ENCODE measurements at regions not wholly inside any gene's neighbourhood (a gene's known extent, or its start where the extent isn't known, plus 50 kb on each side); places are given as distances from the start of the nearest gene placed in this dataset.

DNA sequence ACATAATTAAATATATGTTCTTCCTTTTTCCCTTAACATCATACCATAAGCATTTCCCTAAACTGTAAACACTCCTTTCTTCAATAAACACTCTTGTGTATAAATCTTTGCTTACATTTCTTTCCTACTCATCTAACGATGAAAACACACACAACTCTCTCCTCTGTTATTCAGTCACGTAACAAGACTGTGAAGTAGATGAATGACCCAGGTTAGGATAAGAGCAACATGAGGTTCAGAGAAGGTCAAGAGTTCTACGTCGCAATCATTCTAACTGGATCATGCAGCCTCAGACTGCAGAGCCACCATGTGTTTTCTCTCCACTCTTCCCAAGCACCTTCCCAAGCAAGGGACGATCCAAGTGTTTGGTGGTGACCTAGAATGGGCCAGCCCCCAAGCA, 70.5 kb upstream of the SPTLC1 start:
- DNase-seq = no peak
- H3K36me3 ChIP-seq (ENCODE audit: insufficient read depth, low read length) = no peaks in the 10 kb centered on the region
- Mint-ChIP-seq H3K4me3 (no peak overlapping the region), H3K27ac (no peak overlapping the region), H3K27me3 (peaks cover 5 to 10% of the 10 kb centered on the region in 2 donors), H3K9me3 (no peaks in the 10 kb centered on the region), H3K4me1 (no peaks in the 10 kb centered on the region), H3K36me3 (no peaks in the 10 kb centered on the region)
- intact Hi-C loops (cut with micrococcal nuclease) = no loop called here
- ChIA-PET CTCF (ENCODE audit: partially characterized antibody) (no interaction called here), POLR2A (ENCODE audit: partially characterized antibody) (no interaction called here)
- H3K4me3 ChIP-seq (ENCODE audit: low read length in 2 of 2) = no peak overlapping the region
- no peaks in the 10 kb centered on the region for H3K4me1 ChIP-seq (ENCODE audit: insufficient read depth, low read length)
- H3K27ac ChIP-seq (ENCODE audit: low read depth, low read length) = no peak overlapping the region
- no peaks in the 10 kb centered on the region for H3K27me3 ChIP-seq (ENCODE audit: insufficient read depth, low read length)
- no peaks in the 10 kb centered on the region for H3K9me3 ChIP-seq (ENCODE audit: control insufficient read depth in 1 of 2, low read length in 2 of 2)

DNA sequence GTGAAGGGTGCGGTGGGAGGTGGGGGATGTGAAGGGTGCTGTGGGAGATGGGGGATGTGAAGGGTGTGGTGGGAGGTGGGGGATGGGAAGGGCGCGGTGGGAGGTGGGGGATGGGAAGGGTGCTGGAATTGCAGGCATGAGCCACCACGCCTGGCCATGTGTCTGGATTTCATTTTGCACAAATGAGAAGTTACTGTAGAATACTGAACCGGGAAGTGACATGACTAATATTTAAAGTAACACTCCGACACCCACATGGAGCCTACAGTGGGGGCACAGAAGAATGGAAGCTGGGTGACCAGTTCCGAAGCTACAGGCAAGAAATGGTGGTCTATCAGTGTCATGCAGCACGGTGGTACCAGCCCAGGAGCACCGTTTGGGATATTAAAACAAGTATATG, 69.9 kb upstream of the SPTLC1 start:
- Mint-ChIP-seq H3K36me3 (no peaks in the 10 kb centered on the region), H3K4me3 (no peak overlapping the region), H3K27me3 (peaks cover 5 to 10% of the 10 kb centered on the region in 2 donors), H3K9me3 (no peaks in the 10 kb centered on the region), H3K4me1 (no peaks in the 10 kb centered on the region), H3K27ac (no peak overlapping the region)
- intact Hi-C loops (cut with micrococcal nuclease) = no loop called here
- CTCF ChIA-PET (ENCODE audit: partially characterized antibody) = no interaction called here
- no peak for DNase-seq
- Histone ChIP-seq H3K27me3 (ENCODE audit: insufficient read depth, low read length) (no peaks in the 10 kb centered on the region), H3K9me3 (ENCODE audit: control insufficient read depth in 1 of 2, low read length in 2 of 2) (no peaks in the 10 kb centered on the region), H3K27ac (ENCODE audit: low read depth, low read length) (no peak overlapping the region), H3K4me1 (ENCODE audit: insufficient read depth, low read length) (no peaks in the 10 kb centered on the region), H3K4me3 (ENCODE audit: low read length in 2 of 2) (no peak overlapping the region), H3K36me3 (ENCODE audit: insufficient read depth, low read length) (no peaks in the 10 kb centered on the region)
- POLR2A ChIA-PET (ENCODE audit: partially characterized antibody) = no interaction called here

DNA sequence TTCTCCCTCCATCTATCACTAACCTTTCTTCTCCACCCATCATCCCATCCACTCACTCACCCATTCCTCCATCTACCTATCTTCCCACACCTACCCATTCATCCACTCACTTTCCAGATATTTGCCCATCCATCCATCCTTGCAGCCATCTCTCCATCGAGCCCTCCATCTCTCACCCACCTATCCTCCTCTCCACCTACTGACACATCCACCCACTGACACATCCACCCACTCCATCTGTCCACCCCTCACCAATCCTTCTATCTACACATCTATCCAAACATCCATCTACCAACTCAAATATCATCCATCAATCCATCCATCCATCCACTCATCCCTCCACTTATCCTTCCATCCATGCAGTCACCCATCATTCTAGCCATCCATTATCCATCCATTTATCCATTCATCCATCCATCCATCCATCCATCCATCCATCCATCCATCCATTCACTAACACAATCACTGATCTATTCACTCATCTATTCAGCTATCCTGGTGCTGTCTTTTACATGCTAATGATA, 68.9 kb upstream of the SPTLC1 start:
- ChIA-PET POLR2A (ENCODE audit: partially characterized antibody) (no interaction called here), CTCF (ENCODE audit: partially characterized antibody) (no interaction called here)

DNA sequence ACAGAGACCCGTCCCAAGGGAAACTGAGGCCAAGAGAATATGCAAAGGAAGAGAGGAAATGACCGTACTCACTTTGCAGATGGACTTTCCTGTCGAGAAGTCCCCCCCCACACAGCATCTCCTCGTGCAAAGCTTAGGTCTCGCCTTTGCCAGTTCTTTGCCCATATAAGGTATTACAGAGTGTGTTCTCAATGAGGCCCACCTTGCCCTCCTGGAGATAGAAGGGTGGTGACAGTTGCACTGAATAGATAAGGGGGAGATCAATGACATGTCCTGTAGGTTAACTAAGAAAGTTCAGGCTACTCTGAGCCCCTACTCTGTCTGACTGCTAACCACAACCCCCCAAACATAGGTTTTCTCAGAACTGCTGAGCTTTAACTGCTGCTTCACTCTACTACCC, 68.2 kb upstream of the SPTLC1 start:
- Mint-ChIP-seq H3K9me3 (no peaks in the 10 kb centered on the region), H3K36me3 (no peaks in the 10 kb centered on the region), H3K4me3 (no peak overlapping the region), H3K27me3 (peaks cover 5 to 10% of the 10 kb centered on the region in 2 donors), H3K4me1 (no peaks in the 10 kb centered on the region), H3K27ac (no peak overlapping the region)
- ChIA-PET POLR2A (ENCODE audit: partially characterized antibody) (no interaction called here), CTCF (ENCODE audit: partially characterized antibody) (no interaction called here)
- H3K36me3 ChIP-seq (ENCODE audit: insufficient read depth, low read length) = no peaks in the 10 kb centered on the region
- H3K4me3 ChIP-seq (ENCODE audit: low read length in 2 of 2) = no peak overlapping the region
- H3K27me3 ChIP-seq (ENCODE audit: insufficient read depth, low read length) = no peaks in the 10 kb centered on the region
- intact Hi-C loops (cut with micrococcal nuclease) = no loop called here
- no peaks in the 10 kb centered on the region for H3K4me1 ChIP-seq (ENCODE audit: insufficient read depth, low read length)
- no peak overlapping the region for H3K27ac ChIP-seq (ENCODE audit: low read depth, low read length)
- DNase-seq = no peak
- no peaks in the 10 kb centered on the region for H3K9me3 ChIP-seq (ENCODE audit: control insufficient read depth in 1 of 2, low read length in 2 of 2)

More for the DNA sequence above, 68.9 kb upstream of the SPTLC1 start:
- intact Hi-C loops (cut with micrococcal nuclease) = no loop called here
- no peaks in the 10 kb centered on the region for H3K4me1 Mint-ChIP-seq
- Histone ChIP-seq H3K27me3 (ENCODE audit: insufficient read depth, low read length) (no peaks in the 10 kb centered on the region), H3K27ac (ENCODE audit: low read depth, low read length) (no peak overlapping the region), H3K9me3 (ENCODE audit: control insufficient read depth in 1 of 2, low read length in 2 of 2) (no peaks in the 10 kb centered on the region), H3K4me3 (ENCODE audit: low read length in 2 of 2) (no peak overlapping the region), H3K4me1 (ENCODE audit: insufficient read depth, low read length) (no peaks in the 10 kb centered on the region), H3K36me3 (ENCODE audit: insufficient read depth, low read length) (no peaks in the 10 kb centered on the region)
- H3K4me3 Mint-ChIP-seq = no peak overlapping the region
- no peaks in the 10 kb centered on the region for H3K9me3 Mint-ChIP-seq
- H3K27ac Mint-ChIP-seq = no peak overlapping the region
- no peak for DNase-seq
- H3K27me3 Mint-ChIP-seq = peaks cover 5 to 10% of the 10 kb centered on the region in 2 donors
- no peaks in the 10 kb centered on the region for H3K36me3 Mint-ChIP-seq

DNA sequence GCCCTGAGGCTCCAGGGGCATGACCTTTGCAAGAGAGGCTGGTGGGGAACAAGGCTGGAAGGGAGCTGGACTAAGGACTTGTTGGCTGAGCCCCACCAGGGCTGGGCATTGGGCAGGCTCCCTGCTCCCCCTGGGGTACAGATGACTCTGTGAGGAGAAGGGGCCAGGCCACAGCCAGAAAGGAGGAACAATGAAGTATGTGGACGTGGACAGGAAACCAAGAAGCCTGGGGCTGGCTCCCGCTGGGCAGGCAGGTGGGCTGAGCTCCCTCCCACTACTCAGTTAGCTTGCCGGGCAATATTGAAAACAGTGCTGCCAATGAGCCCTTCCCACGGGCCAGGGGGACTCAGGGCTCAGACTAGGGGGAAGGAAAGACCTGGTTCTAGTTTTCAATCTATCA, 66.1 kb upstream of the SPTLC1 start:
- H3K9me3 ChIP-seq (ENCODE audit: control insufficient read depth in 1 of 2, low read length in 2 of 2) = no peaks in the 10 kb centered on the region
- Mint-ChIP-seq H3K4me3 (no peak overlapping the region), H3K36me3 (no peaks in the 10 kb centered on the region), H3K9me3 (no peaks in the 10 kb centered on the region), H3K27ac (no peak overlapping the region), H3K27me3 (peaks cover 0 to 6% of the 10 kb centered on the region in 2 donors), H3K4me1 (no peaks in the 10 kb centered on the region)
- ChIA-PET POLR2A (ENCODE audit: partially characterized antibody) (no interaction called here), CTCF (ENCODE audit: partially characterized antibody) (no interaction called here)
- no peak overlapping the region for H3K27ac ChIP-seq (ENCODE audit: low read depth, low read length)
- no peaks in the 10 kb centered on the region for H3K27me3 ChIP-seq (ENCODE audit: insufficient read depth, low read length)
- H3K4me1 ChIP-seq (ENCODE audit: insufficient read depth, low read length) = no peaks in the 10 kb centered on the region
- no peaks in the 10 kb centered on the region for H3K36me3 ChIP-seq (ENCODE audit: insufficient read depth, low read length)
- intact Hi-C loops (cut with micrococcal nuclease) = no loop called here
- no peak overlapping the region for H3K4me3 ChIP-seq (ENCODE audit: low read length in 2 of 2)
- DNase-seq = no peak

DNA sequence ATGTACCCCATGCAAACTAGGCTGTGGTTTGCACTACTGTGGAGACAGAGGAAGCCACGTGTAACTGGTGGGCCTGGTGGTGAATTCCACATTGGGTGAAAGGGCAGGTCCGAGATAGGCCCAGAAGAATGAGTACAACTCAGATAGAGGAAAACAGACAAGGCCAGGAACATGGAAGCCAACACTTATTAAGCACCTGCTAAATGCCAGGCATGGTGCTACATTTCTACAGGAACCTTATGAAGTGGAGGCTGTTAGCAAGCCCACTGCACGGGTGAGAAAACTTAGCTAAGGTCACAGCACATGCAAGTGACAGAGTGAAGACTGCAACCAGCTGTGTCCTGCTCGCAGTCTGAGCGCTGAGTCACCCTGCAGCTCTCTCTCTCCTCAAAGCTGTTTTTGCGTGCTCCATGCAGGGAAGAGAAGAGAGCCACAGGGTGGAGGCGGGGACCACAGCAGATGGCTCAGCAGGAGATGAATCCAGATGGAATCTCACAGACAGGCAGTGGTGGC, 65.5 kb upstream of the SPTLC1 start:
- ChIA-PET POLR2A (ENCODE audit: partially characterized antibody) (no interaction called here), CTCF (ENCODE audit: partially characterized antibody) (no interaction called here)
- H3K4me3 Mint-ChIP-seq = no peak overlapping the region
- Histone ChIP-seq H3K36me3 (ENCODE audit: insufficient read depth, low read length) (no peaks in the 10 kb centered on the region), H3K4me1 (ENCODE audit: insufficient read depth, low read length) (no peaks in the 10 kb centered on the region), H3K27me3 (ENCODE audit: insufficient read depth, low read length) (no peaks in the 10 kb centered on the region), H3K4me3 (ENCODE audit: low read length in 2 of 2) (no peak overlapping the region), H3K9me3 (ENCODE audit: control insufficient read depth in 1 of 2, low read length in 2 of 2) (no peaks in the 10 kb centered on the region), H3K27ac (ENCODE audit: low read depth, low read length) (no peak overlapping the region)
- no peaks in the 10 kb centered on the region for H3K9me3 Mint-ChIP-seq
- H3K27ac Mint-ChIP-seq = peak overlapping the region in 1 of 7 donors; percentile 48
- no peaks in the 10 kb centered on the region for H3K36me3 Mint-ChIP-seq
- DNase-seq = no peak
- intact Hi-C loops (cut with micrococcal nuclease) = no loop called here
- H3K27me3 Mint-ChIP-seq = peaks cover 0 to 6% of the 10 kb centered on the region in 2 donors
- H3K4me1 Mint-ChIP-seq = no peaks in the 10 kb centered on the region

DNA sequence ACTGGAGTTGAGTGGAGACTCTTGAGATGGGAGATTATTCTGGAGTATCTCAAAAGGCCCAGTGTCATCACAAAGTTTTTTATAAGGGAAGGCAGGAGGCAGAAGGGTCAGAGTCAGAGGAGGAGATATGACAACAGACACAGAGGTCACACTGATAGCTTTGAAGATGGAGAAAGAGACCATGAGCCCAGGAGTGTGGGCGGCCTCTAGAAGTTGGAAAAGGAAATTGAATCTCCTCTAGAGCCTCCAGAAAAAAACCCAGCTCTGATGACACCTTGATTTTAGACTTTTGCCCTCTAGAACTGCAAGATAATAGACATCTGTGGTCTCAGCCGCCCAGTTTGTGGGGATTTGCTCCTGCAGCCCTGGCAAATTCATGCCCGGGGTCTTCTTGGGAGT, 64.8 kb upstream of the SPTLC1 start:
- CTCF ChIA-PET (ENCODE audit: partially characterized antibody) = no interaction called here

More for the DNA sequence above, 64.8 kb upstream of the SPTLC1 start:
- H3K4me1 ChIP-seq (ENCODE audit: insufficient read depth, low read length) = no peaks in the 10 kb centered on the region
- H3K36me3 ChIP-seq (ENCODE audit: insufficient read depth, low read length) = no peaks in the 10 kb centered on the region
- DNase-seq = no peak
- Mint-ChIP-seq H3K36me3 (no peaks in the 10 kb centered on the region), H3K27me3 (peaks cover 0 to 6% of the 10 kb centered on the region in 2 donors), H3K27ac (no peak overlapping the region), H3K4me3 (no peak overlapping the region), H3K4me1 (no peaks in the 10 kb centered on the region), H3K9me3 (no peaks in the 10 kb centered on the region)
- H3K27me3 ChIP-seq (ENCODE audit: insufficient read depth, low read length) = no peaks in the 10 kb centered on the region
- no peak overlapping the region for H3K4me3 ChIP-seq (ENCODE audit: low read length in 2 of 2)
- POLR2A ChIA-PET (ENCODE audit: partially characterized antibody) = no interaction called here
- no peaks in the 10 kb centered on the region for H3K9me3 ChIP-seq (ENCODE audit: control insufficient read depth in 1 of 2, low read length in 2 of 2)
- intact Hi-C loops (cut with micrococcal nuclease) = no loop called here
- H3K27ac ChIP-seq (ENCODE audit: low read depth, low read length) = no peak overlapping the region

Measured in CD4-positive, alpha-beta memory T cell (primary cell).